Progenitor cell of endocrine pancreas (in vitro differentiated cells): ENCODE measurements at regions not wholly inside any gene's neighbourhood (a gene's known extent, or its start where the extent isn't known, plus 50 kb on each side); places are given as distances from the start of the nearest gene placed in this dataset.

Source experiments
- DNase-seq: peaks from one replicate; pipeline ENCODE4 v3.0.0; 2021; ENCODE audit warnings: low spot score; ENCODE audit not compliant: unreplicated experiment
- H3K27ac Mint-ChIP-seq: 2 replicates; pipeline ENCODE4 v1.8.0; 2021; ENCODE audit warnings: mild to moderate bottlenecking, moderate library complexity, mixed read lengths
- H3K27me3 Mint-ChIP-seq: 2 replicates; pipeline ENCODE4 v1.8.0; 2021; ENCODE audit warnings: mixed read lengths
- H3K36me3 Mint-ChIP-seq: 2 replicates; pipeline ENCODE4 v1.8.0; 2022; ENCODE audit warnings: mixed read lengths; ENCODE audit not compliant: insufficient read depth
- H3K4me1 Mint-ChIP-seq: 2 replicates; pipeline ENCODE4 v1.8.0; 2021; ENCODE audit warnings: low read depth, mixed read lengths
- H3K4me3 Mint-ChIP-seq: 2 replicates; pipeline ENCODE4 v1.8.0; 2021; ENCODE audit warnings: low read depth, mild to moderate bottlenecking, moderate library complexity, mixed read lengths
- H3K9me3 Mint-ChIP-seq: 2 replicates; pipeline ENCODE4 v1.8.0; 2021; ENCODE audit warnings: low read depth, mixed read lengths
- TF ChIP-seq, protein P1 (sequence below): fragments of 200-600 bp; sonication (generic); IDR thresholded peaks from one replicate; pipeline ENCODE4 v1.5.0; 2021; ENCODE audit warnings: antibody characterized with exemption, mild to moderate bottlenecking; ENCODE audit not compliant: unreplicated experiment

DNA sequence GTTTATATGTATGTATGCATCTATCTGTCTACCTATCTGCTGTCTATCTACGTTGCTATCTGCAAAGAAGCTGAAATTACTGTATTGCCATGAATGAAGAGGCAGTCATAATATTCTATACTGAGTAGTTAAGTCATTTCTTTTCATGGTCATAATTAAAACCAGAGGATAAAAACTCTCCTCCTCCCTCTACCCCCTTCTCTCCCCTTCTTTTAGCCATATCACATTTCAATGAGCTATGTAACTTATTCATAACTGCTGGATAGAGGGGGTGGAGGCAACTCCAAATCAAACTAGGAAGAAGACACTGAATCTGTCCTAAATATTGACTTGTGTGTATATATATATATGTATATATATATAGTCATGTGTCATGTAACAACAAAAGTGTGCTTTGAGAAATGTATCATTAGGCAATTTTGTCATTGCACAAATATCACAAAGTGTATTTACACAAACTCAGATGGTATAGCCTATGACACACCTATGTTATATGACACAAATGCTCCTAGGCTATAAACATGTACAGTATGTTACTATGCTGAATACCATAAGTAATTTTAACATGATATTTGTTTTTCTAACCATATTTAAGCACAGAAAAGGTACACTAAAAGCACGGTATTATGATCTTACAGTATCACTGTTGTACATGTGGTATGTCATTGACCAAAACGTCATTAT is 229.7 kb upstream of the KCNMB2 start:
- no peak for DNase-seq
- no peak overlapping the region for H3K27ac Mint-ChIP-seq
- H3K36me3 Mint-ChIP-seq, result no peaks in the 10 kb centered on the region
- no peak overlapping the region for H3K4me3 Mint-ChIP-seq
- no peaks in the 10 kb centered on the region for H3K27me3 Mint-ChIP-seq
- TF ChIP-seq, protein P1, sequence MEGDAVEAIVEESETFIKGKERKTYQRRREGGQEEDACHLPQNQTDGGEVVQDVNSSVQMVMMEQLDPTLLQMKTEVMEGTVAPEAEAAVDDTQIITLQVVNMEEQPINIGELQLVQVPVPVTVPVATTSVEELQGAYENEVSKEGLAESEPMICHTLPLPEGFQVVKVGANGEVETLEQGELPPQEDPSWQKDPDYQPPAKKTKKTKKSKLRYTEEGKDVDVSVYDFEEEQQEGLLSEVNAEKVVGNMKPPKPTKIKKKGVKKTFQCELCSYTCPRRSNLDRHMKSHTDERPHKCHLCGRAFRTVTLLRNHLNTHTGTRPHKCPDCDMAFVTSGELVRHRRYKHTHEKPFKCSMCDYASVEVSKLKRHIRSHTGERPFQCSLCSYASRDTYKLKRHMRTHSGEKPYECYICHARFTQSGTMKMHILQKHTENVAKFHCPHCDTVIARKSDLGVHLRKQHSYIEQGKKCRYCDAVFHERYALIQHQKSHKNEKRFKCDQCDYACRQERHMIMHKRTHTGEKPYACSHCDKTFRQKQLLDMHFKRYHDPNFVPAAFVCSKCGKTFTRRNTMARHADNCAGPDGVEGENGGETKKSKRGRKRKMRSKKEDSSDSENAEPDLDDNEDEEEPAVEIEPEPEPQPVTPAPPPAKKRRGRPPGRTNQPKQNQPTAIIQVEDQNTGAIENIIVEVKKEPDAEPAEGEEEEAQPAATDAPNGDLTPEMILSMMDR, result no peak
- H3K9me3 Mint-ChIP-seq, result no peaks in the 10 kb centered on the region
- H3K4me1 Mint-ChIP-seq, result no peaks in the 10 kb centered on the region

DNA sequence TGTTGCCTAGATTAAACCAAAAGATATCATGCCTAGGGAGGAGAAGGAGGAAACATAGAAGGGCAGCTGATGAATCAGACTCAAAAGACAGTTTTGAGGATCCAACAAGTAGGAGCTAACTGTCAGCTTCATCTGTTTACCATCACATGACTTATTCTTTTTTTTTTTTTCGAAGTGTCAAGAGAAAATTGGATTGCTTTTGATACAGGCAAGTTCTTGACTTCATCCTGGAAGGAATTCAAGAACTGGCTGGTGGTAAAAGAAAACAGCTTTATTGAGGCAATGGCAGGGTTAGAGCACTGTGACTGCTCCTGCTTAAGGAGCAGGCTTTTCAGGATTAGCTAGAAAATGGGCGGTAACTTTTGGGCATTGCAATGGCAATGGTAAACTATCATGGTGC is 227.5 kb upstream of the KCNMB2 start:
- no peaks in the 10 kb centered on the region for H3K36me3 Mint-ChIP-seq
- no peaks in the 10 kb centered on the region for H3K9me3 Mint-ChIP-seq
- no peak overlapping the region for H3K27ac Mint-ChIP-seq
- no peaks in the 10 kb centered on the region for H3K4me1 Mint-ChIP-seq
- peaks cover 2% of the 10 kb centered on the region for H3K27me3 Mint-ChIP-seq
- H3K4me3 Mint-ChIP-seq, result no peak overlapping the region
- DNase-seq, result no peak
- TF ChIP-seq, protein P1, result no peak

DNA sequence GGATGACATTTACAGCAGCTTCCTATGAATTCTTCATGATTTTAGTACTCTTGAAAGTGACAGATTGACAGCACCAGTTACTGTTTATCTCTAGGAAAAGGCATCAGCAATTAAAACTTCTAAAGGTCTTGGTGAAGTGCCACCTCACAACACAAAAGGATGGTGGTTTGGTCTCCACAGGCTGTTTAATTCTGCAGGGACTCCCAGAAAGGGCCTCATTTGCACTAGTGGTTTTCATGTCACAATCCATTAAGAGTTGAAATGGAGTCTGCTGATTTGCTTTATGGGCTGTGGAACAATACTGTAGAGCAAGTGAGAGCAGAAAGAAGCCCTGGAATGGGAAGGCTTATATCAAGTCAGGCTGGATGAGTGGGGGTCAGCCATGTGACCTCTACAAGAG is 225.3 kb upstream of the KCNMB2 start:
- no peak for DNase-seq

DNA sequence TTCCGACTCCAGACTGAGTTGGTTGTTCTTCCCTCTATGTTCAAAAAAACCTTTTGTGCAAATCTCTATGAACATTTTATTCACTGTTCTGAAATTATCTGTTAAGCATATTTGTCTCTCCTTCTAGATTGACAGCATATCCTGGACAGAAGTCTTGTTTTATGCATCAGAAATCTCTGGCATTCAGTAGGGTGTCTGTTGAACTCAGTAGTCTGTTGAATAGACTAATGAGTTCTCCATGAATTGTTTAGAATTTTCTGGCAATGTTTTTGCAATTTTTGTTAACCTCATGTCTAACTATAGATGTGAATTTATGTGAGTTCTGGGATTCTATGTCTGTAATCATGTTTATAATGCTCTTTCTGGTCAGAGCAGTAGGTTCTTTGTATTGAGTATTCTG is 222.5 kb upstream of the KCNMB2 start:
- Mint-ChIP-seq H3K9me3 (no peaks in the 10 kb centered on the region), H3K36me3 (no peaks in the 10 kb centered on the region), H3K27ac (no peak overlapping the region), H3K4me1 (no peaks in the 10 kb centered on the region), H3K4me3 (no peak overlapping the region), H3K27me3 (peaks cover 2% of the 10 kb centered on the region)
- TF ChIP-seq, protein P1, result no peak
- DNase-seq, result no peak

More for the DNA sequence above, 225.3 kb upstream of the KCNMB2 start:
- H3K4me1 Mint-ChIP-seq, result no peaks in the 10 kb centered on the region
- H3K27ac Mint-ChIP-seq, result no peak overlapping the region
- no peaks in the 10 kb centered on the region for H3K36me3 Mint-ChIP-seq
- no peak overlapping the region for H3K4me3 Mint-ChIP-seq
- H3K27me3 Mint-ChIP-seq, result peaks cover 2% of the 10 kb centered on the region
- TF ChIP-seq, protein P1, result no peak
- no peaks in the 10 kb centered on the region for H3K9me3 Mint-ChIP-seq

DNA sequence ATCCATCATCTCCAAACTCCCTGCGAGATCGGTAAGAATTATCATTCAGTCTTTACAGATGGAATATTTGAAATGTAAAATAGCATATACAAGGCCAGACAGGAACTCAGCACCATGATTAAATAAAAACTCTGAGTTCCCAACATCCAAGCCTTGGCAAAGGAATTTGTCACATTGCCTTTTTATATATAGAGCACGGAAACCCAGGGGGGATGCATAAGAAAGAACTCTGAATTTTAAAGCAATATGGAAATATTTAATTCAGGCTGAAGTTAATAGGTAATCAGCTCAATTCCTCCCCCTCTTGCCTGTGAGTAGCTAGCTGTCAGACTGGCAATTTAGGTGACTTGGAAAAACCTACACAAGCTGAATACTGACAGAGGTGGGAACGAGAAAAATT is 217.9 kb upstream of the KCNMB2 start:
- Mint-ChIP-seq H3K9me3 (no peaks in the 10 kb centered on the region), H3K36me3 (no peaks in the 10 kb centered on the region), H3K27ac (no peak overlapping the region), H3K27me3 (peaks cover 2% of the 10 kb centered on the region), H3K4me1 (peaks cover 21% of the 10 kb centered on the region), H3K4me3 (no peak overlapping the region)
- no peak for DNase-seq
- TF ChIP-seq, protein P1, result no peak
